Astrocyte of the spinal cord (primary cell): ENCODE measurements at regions not wholly inside any gene's neighbourhood (a gene's known extent, or its start where the extent isn't known, plus 50 kb on each side); places are given as distances from the start of the nearest gene placed in this dataset.
"Not testable (repeated sequence)": the region's sequence is repeated elsewhere in the genome, so short reads cannot be mapped to it uniquely, and the experiment has no call there.

Source experiments
- DNase-seq: peaks from one replicate; pipeline ENCODE4 v3.0.0; 2011; ENCODE audit warnings: low read depth, low spot score
- H3K4me3 ChIP-seq: 2 replicates; pipeline ENCODE4 v1.5.1; 2011; ENCODE audit warnings: low read depth, mild to moderate bottlenecking, low read length, moderate library complexity
- CTCF ChIP-seq: IDR thresholded peaks from 2 replicates; pipeline ENCODE4 v1.5.1; 2012; ENCODE audit warnings: low read depth, mild to moderate bottlenecking, low read length, inconsistent platforms
- in situ Hi-C: cut with HindIII; loops from 2 replicates; pipeline ENCODE4 v1.10.0; 2017; ENCODE audit warnings: low sequenced_read_pairs

- no peak overlapping the region for H3K4me3 ChIP-seq
- no peak for DNase-seq
- in situ Hi-C loops: no loop called here
- no peak for TF ChIP-seq CTCF
Observed at GRCh38 chr14:43764433-43764832, 742.6 kb downstream of the FSCB start.

- no peak overlapping the region for H3K4me3 ChIP-seq
- no peak for TF ChIP-seq CTCF
- in situ Hi-C loops: no loop called here
- no peak for DNase-seq
Observed at GRCh38 chr14:43755707-43756106, 751.4 kb downstream of the FSCB start.

GRCh38 chr14:43754838-43755237 lies 752.2 kb downstream of the FSCB start:
- in situ Hi-C loops: no loop called here
- TF ChIP-seq CTCF: no peak
- no peak overlapping the region for H3K4me3 ChIP-seq
- no peak for DNase-seq

GRCh38 chr14:43745746-43746145 lies 761.3 kb downstream of the FSCB start:
- no peak for TF ChIP-seq CTCF
- in situ Hi-C loops: no loop called here
- H3K4me3 ChIP-seq: no peak overlapping the region
- DNase-seq: no peak

GRCh38 chr14:43735932-43736331 lies 771.2 kb downstream of the FSCB start:
- DNase-seq: no peak
- in situ Hi-C loops: no loop called here
- no peak for TF ChIP-seq CTCF
- H3K4me3 ChIP-seq: no peak overlapping the region

GRCh38 chr14:43729143-43729542 lies 777.9 kb downstream of the FSCB start:
- in situ Hi-C loops: no loop called here
- no peak for TF ChIP-seq CTCF
- no peak overlapping the region for H3K4me3 ChIP-seq
- DNase-seq: no peak

GRCh38 chr14:43706900-43707299 lies 800.2 kb downstream of the FSCB start:
- no peak overlapping the region for H3K4me3 ChIP-seq
- no peak for TF ChIP-seq CTCF
- in situ Hi-C loops: no loop called here
- no peak for DNase-seq

- H3K4me3 ChIP-seq, in situ Hi-C loops, DNase-seq: not testable (repeated sequence)
Observed at GRCh38 chr14:43698561-43699284, 808.4 kb downstream of the FSCB start.
